ENCODE measurements at regions not wholly inside any gene's neighbourhood (a gene's known extent, or its start where the extent isn't known, plus 50 kb on each side); places are given as distances from the start of the nearest gene placed in this dataset.

GRCh38 chr15:37209041-37209363 is 108.7 kb upstream of the MEIS2 start:
- Histone ChIP-seq H3K4me2 (no peak overlapping the region), H3K4me1 (no peaks in the 10 kb centered on the region), H3K4me3 (no peak overlapping the region), H3K9me3 (no peaks in the 10 kb centered on the region), H3K27ac (no peak overlapping the region)
- WGBS (ENCODE audit: missing lambda C conversion rate) = 43% methylated on average over 1 of the region's 1 CpG
- ChIA-PET POLR2A (no interaction called here), CTCF (no interaction called here)
- FAIRE-seq (no peak), DNase-seq (ENCODE audit: low read depth in 1 of 2, low spot score in 1 of 2) (no peak), ATAC-seq (no peak)
- TF ChIP-seq FOSB (CRISPR knock-in tag; IDR thresholded peaks at IDR 0.05) = no peak
- TF ChIP-seq CTCF (IDR thresholded peaks at IDR 0.05) = no peak
- TF ChIP-seq NPAS2 (CRISPR knock-in tag; IDR thresholded peaks at IDR 0.05; ENCODE audit: borderline replicate concordance) = no peak
- TF ChIP-seq EHF (CRISPR knock-in tag; IDR thresholded peaks at IDR 0.05) = no peak
- no peak for TF ChIP-seq FOSL2 (IDR thresholded peaks at IDR 0.05)
- no peak for TF ChIP-seq FOSL2 (CRISPR knock-in tag; IDR thresholded peaks at IDR 0.05)
- no peak for TF ChIP-seq NR3C1 (IDR thresholded peaks at IDR 0.05)
- TF ChIP-seq SREBF2 (IDR thresholded peaks at IDR 0.05) = no peak
- no peak for TF ChIP-seq HDAC2 (IDR thresholded peaks at IDR 0.05)
- no peak for TF ChIP-seq MYC (IDR thresholded peaks at IDR 0.05; ENCODE audit: borderline replicate concordance, low read length)

- WGBS (ENCODE audit: missing lambda C conversion rate) = 24% methylated on average over 1 of the region's 1 CpG
- CTCF ChIA-PET = no interaction called here
- ATAC-seq (no peak), DNase-seq (ENCODE audit: low read depth in 1 of 2, low spot score in 1 of 2) (no peak), FAIRE-seq (no peak)
- Histone ChIP-seq H3K4me1 (no peaks in the 10 kb centered on the region), H3K4me3 (no peak overlapping the region), H3K9me3 (no peaks in the 10 kb centered on the region), H3K4me2 (no peak overlapping the region), H3K27ac (no peak overlapping the region)
- TF ChIP-seq MAZ (IDR thresholded peaks at IDR 0.05; ENCODE audit: borderline replicate concordance, low read depth, low read length) (no peak), HDAC2 (IDR thresholded peaks at IDR 0.05) (no peak), FOXS1 (CRISPR knock-in tag; IDR thresholded peaks at IDR 0.05) (no peak), JUNB (IDR thresholded peaks at IDR 0.05) (no peak), CHD4 (IDR thresholded peaks at IDR 0.05; ENCODE audit: borderline replicate concordance) (no peak), NFE2L2 (conservative IDR thresholded peaks at IDR 0.05; ENCODE audit: low read length) (no peak), MAFK (IDR thresholded peaks at IDR 0.05; ENCODE audit: partially characterized antibody) (no peak)
- POLR2A ChIA-PET = no interaction called here
Measured at GRCh38 chr15:37217567-37217966, 117.2 kb upstream of the MEIS2 start.

- Histone ChIP-seq H3K9me3 (no peaks in the 10 kb centered on the region), H3K4me1 (no peaks in the 10 kb centered on the region), H3K4me3 (no peak overlapping the region), H3K4me2 (no peak overlapping the region), H3K27ac (no peak overlapping the region)
- WGBS (ENCODE audit: missing lambda C conversion rate) = 50% methylated on average over 4 of the region's 4 CpGs
- TF ChIP-seq HOXB13 (CRISPR knock-in tag; IDR thresholded peaks at IDR 0.05; ENCODE audit: low read depth) (no peak), ATOH8 (CRISPR knock-in tag; IDR thresholded peaks at IDR 0.05; ENCODE audit: low read depth) (no peak), NPAS2 (CRISPR knock-in tag; IDR thresholded peaks at IDR 0.05; ENCODE audit: borderline replicate concordance) (no peak), JUN (IDR thresholded peaks at IDR 0.05) (no peak), FOSB (CRISPR knock-in tag; IDR thresholded peaks at IDR 0.05) (no peak), FOXS1 (CRISPR knock-in tag; IDR thresholded peaks at IDR 0.05) (no peak), RFX5 (IDR thresholded peaks at IDR 0.05) (no peak), POLR2A (IDR thresholded peaks at IDR 0.05; ENCODE audit: low read length) (no peak), KDM1A (IDR thresholded peaks at IDR 0.05; ENCODE audit: low read depth) (no peak)
- DNase-seq (ENCODE audit: low read depth in 1 of 2, low spot score in 1 of 2) (no peak), ATAC-seq (no peak), FAIRE-seq (no peak)
- CTCF ChIA-PET = no interaction called here
- POLR2A ChIA-PET = no interaction called here
Measured at GRCh38 chr15:37218351-37218916, 118.1 kb upstream of the MEIS2 start.

All from A549 (cell line).